ENCODE measurements at regions not wholly inside any gene's neighbourhood (a gene's known extent, or its start where the extent isn't known, plus 50 kb on each side); places are given as distances from the start of the nearest gene placed in this dataset.

DNA sequence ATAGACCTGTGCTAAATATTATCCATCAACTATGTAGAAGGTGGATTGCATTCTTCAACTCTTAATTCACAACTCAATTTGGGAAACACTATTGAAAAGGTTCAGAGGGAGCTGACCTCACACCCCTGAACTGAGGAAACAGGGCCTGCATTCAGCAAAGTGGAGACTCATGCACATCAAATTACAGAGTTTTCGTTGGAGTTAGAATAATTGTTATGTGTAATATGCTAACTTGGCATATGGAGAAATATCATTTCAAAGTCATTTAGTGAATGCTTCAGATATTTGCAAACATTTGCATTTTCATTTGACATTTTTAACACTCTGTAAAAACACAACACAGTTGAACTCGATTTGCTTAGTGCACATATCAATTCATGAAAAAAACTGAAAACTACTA, 1102.8 kb upstream of the INTU start:
- no peak overlapping the region for H3K4me3 ChIP-seq (replicated peaks in 1 of 3; ENCODE audit: insufficient read depth in 1 of 3, low read depth in 1 of 3, low read length in 3 of 3)
- DNase-seq (ENCODE audit: low read depth, low spot score) (no peak), FAIRE-seq (no peak)
- CTCF ChIA-PET, result no interaction called here
- intact Hi-C loops (cut with micrococcal nuclease) (no loop called here), dilution Hi-C loops (cut with MboI; ENCODE audit: extremely low pct_ligation_motif_present, low sequenced_read_pairs) (no loop called here)
- no peak overlapping the region for H2AFZ ChIP-seq (ENCODE audit: low read depth, low read length)
- TF ChIP-seq MYC (IDR thresholded peaks at IDR 0.05; ENCODE audit: low read depth, low read length) (no peak), POLR2AphosphoS5 (IDR thresholded peaks at IDR 0.05; ENCODE audit: insufficient read depth, low read depth, low read length) (no peak), GATA2 (IDR thresholded peaks at IDR 0.05; ENCODE audit: insufficient read depth, insufficient read length, low read depth, low read length) (no peak), POLR2A (IDR thresholded peaks at IDR 0.05; ENCODE audit: low read depth, low read length) (no peak), EZH2 (IDR thresholded peaks at IDR 0.05; ENCODE audit: borderline replicate concordance, low read depth, low read length, severe bottlenecking) (no peak), FOS (IDR thresholded peaks at IDR 0.05; ENCODE audit: borderline replicate concordance, insufficient read depth, low read length) (no peak), JUN (IDR thresholded peaks at IDR 0.05; ENCODE audit: borderline replicate concordance, insufficient read depth, insufficient read length, low read depth) (no peak)
- TF ChIP-seq, protein P1, sequence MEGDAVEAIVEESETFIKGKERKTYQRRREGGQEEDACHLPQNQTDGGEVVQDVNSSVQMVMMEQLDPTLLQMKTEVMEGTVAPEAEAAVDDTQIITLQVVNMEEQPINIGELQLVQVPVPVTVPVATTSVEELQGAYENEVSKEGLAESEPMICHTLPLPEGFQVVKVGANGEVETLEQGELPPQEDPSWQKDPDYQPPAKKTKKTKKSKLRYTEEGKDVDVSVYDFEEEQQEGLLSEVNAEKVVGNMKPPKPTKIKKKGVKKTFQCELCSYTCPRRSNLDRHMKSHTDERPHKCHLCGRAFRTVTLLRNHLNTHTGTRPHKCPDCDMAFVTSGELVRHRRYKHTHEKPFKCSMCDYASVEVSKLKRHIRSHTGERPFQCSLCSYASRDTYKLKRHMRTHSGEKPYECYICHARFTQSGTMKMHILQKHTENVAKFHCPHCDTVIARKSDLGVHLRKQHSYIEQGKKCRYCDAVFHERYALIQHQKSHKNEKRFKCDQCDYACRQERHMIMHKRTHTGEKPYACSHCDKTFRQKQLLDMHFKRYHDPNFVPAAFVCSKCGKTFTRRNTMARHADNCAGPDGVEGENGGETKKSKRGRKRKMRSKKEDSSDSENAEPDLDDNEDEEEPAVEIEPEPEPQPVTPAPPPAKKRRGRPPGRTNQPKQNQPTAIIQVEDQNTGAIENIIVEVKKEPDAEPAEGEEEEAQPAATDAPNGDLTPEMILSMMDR (IDR thresholded peaks at IDR 0.05; ENCODE audit: extremely low read depth in 1 of 2, insufficient read depth in 1 of 2, low read depth in 1 of 2, low read length in 2 of 2), result no peak
- no peak overlapping the region for H3K27ac ChIP-seq (ENCODE audit: insufficient read depth, low read depth, low read length)
- H3K79me2 ChIP-seq (ENCODE audit: control insufficient read depth, insufficient read depth, low read length), result no peaks in the 10 kb centered on the region
- H3K36me3 ChIP-seq (ENCODE audit: control insufficient read depth in 2 of 2, extremely low read depth in 1 of 2, insufficient read depth in 2 of 2, low read length in 2 of 2), result no peaks in the 10 kb centered on the region
- H3K9me1 ChIP-seq (replicated peaks; ENCODE audit: control insufficient read depth, extremely low read depth, insufficient read depth, low read length), result no peaks in the 10 kb centered on the region
- no peak overlapping the region for H3K4me2 ChIP-seq (ENCODE audit: insufficient read depth, low read length)
- H3K9ac ChIP-seq (replicated peaks; ENCODE audit: extremely low read depth, insufficient read depth, low read length), result no peak overlapping the region
- H4K20me1 ChIP-seq (replicated peaks; ENCODE audit: control insufficient read depth, extremely low read depth, insufficient read depth, low read length), result no peaks in the 10 kb centered on the region
- H3K9me3 ChIP-seq (replicated peaks; ENCODE audit: control insufficient read depth, insufficient read depth, low read length), result no peaks in the 10 kb centered on the region
- no peaks in the 10 kb centered on the region for H3K27me3 ChIP-seq (ENCODE audit: control insufficient read depth in 2 of 2, insufficient read depth in 2 of 2, low read length in 2 of 2)
- no TSS peak for BruUV-seq (replicated peaks)
- H3K4me1 ChIP-seq (ENCODE audit: control insufficient read depth, extremely low read depth, insufficient read depth, low read length), result no peaks in the 10 kb centered on the region
- POLR2A ChIA-PET, result no interaction called here
